Peyer's patch (tissue), 4 donors: ENCODE measurements at regions not wholly inside any gene's neighbourhood (a gene's known extent, or its start where the extent isn't known, plus 50 kb on each side); places are given as distances from the start of the nearest gene placed in this dataset.
A peak's percentile ranks its signal among the peaks of the same experiment; 100 is the strongest.

Experiments used
- DNase-seq, 3 donors: peaks; one replicate each; pipeline ENCODE4 v3.0.0-alpha.2; 2017 to 2019
- H3K27ac ChIP-seq, 4 donors: fragments of 200-600 bp; sonication (generic); one replicate each; pipeline ENCODE4 v1.5.1; 2016 to 2019
- H3K27me3 ChIP-seq, 2 donors: fragments of 200-600 bp; sonication (generic); one replicate each; pipeline ENCODE4 v1.5.1; 2019
- H3K36me3 ChIP-seq, 3 donors: fragments of 200-600 bp; sonication (generic); one replicate each; pipeline ENCODE4 v1.5.1; 2016 to 2019
- H3K4me1 ChIP-seq, 4 donors: fragments of 200-600 bp; sonication (generic); one replicate each; pipeline ENCODE4 v1.5.1; 2016 to 2019
- H3K4me3 ChIP-seq, 4 donors: fragments of 200-600 bp; sonication (generic); 1 replicate in 3 of 4; 2 replicates in 1 of 4; pipeline ENCODE4 v1.5.1; 2016 to 2019; ENCODE audit warnings: mild to moderate bottlenecking in 1 of 4
- H3K9me3 ChIP-seq, 4 donors: fragments of 200-600 bp; sonication (generic); one replicate each; pipeline ENCODE4 v1.5.1; 2016 to 2019; ENCODE audit warnings: mild to moderate bottlenecking in 1 of 4
- CTCF ChIP-seq, 6 experiments: fragments of 450-650 bp in 4 of 6; fragments of 200-600 bp in 2 of 6; sonication (generic) in 1 of 6; IDR thresholded peaks; one replicate each; pipeline ENCODE4 v1.5.1; 2017 to 2019; ENCODE audit warnings: antibody characterized with exemption in 6 of 6, mild to moderate bottlenecking in 3 of 6, moderate library complexity in 1 of 6
- POLR2A ChIP-seq, 2 donors: fragments of 450-650 bp; IDR thresholded peaks; one replicate each; pipeline ENCODE4 v1.5.1; 2017; ENCODE audit warnings: antibody characterized with exemption in 2 of 2, mild to moderate bottlenecking in 2 of 2, moderate library complexity in 2 of 2

DNA sequence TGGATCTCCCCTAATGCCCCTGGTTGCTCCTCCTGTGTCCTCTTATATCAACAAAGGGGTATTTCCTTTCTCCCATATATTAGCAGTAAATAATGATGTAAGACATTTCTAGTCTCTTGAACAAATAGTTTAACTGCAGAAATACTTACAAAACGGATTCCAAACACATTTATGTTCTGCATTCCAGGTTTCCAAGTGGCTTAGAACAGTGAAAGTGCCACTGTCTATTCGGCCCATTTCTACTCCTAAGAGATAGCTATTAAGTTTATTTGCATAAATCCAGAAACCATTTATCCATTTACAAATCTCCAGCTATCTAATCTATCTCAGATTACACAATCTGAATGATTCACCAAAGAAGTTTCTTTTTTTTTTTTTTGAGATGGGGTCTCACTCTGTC lies 55.8 kb upstream of the FRMD4B start:
- H3K27me3 ChIP-seq: no peaks in the 10 kb centered on the region
- no peak for DNase-seq
- no peaks in the 10 kb centered on the region for H3K36me3 ChIP-seq
- no peak overlapping the region for H3K27ac ChIP-seq
- H3K4me3 ChIP-seq: no peak overlapping the region
- no peaks in the 10 kb centered on the region for H3K9me3 ChIP-seq
- TF ChIP-seq POLR2A (IDR thresholded peaks at IDR 0.05): no peak
- no peak for TF ChIP-seq CTCF (IDR thresholded peaks at IDR 0.05)
- H3K4me1 ChIP-seq: no peaks in the 10 kb centered on the region

DNA sequence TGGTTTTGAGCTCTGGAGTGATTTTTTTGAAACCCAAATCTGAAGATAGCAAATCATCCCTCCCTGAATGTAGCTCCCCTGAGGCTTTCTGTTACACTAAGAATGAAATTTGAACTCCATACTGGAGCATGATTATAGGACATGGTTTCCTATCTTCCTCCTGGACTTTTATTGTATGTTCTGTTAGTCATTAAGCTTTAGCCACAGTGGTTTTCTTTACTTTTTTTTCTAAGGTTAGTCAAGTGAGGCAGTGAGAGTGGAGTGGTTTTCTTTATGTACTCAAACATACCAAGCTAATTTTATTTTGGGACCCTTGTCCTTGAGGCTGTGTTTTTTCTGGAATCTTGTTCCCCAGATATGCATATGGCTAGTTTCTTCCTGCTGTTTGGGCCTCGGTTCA lies 55.2 kb upstream of the FRMD4B start:
- Histone ChIP-seq H3K4me3 (no peak overlapping the region), H3K27me3 (no peaks in the 10 kb centered on the region), H3K27ac (no peak overlapping the region), H3K9me3 (no peaks in the 10 kb centered on the region), H3K4me1 (no peaks in the 10 kb centered on the region), H3K36me3 (no peaks in the 10 kb centered on the region)
- no peak for DNase-seq
- TF ChIP-seq CTCF (IDR thresholded peaks at IDR 0.05): no peak
- no peak for TF ChIP-seq POLR2A (IDR thresholded peaks at IDR 0.05)

DNA sequence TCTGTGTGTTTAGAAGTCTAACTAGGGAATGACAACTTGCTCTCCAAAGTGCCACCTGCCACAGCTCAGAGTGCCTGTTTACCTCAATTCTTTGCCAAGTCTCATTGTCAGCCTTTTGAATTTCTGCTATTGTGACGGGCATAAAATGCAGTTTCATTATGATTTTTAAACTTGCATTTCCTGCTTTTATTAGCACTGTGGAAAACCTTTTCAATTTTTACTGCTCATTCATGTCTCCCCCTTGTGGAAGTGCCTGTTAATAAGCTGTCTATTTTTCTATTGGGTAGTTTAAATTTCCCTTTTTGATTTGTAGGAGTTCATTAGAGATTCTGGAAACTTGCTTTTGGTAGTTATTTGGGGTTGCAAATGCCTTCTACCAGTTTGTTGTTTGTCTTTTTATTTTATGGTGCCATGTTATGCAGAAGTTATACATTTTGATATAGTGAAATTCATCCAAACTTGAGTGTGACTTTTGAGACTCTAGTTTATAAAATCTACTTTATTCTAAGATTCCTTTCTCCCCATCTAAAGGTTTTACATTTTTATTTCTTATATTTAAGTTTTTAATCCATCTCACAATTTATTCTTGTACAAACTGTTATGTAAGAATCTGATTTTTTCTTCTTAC lies 53.9 kb upstream of the FRMD4B start:
- H3K4me1 ChIP-seq: no peaks in the 10 kb centered on the region
- no peak for DNase-seq
- no peaks in the 10 kb centered on the region for H3K36me3 ChIP-seq
- no peak overlapping the region for H3K4me3 ChIP-seq
- H3K27me3 ChIP-seq: no peaks in the 10 kb centered on the region
- no peaks in the 10 kb centered on the region for H3K9me3 ChIP-seq
- TF ChIP-seq POLR2A (IDR thresholded peaks at IDR 0.05): no peak
- peak in 4 of 6 experiments; percentile 36 to 58 (median 55) for TF ChIP-seq CTCF (IDR thresholded peaks at IDR 0.05)
- no peak overlapping the region for H3K27ac ChIP-seq

DNA sequence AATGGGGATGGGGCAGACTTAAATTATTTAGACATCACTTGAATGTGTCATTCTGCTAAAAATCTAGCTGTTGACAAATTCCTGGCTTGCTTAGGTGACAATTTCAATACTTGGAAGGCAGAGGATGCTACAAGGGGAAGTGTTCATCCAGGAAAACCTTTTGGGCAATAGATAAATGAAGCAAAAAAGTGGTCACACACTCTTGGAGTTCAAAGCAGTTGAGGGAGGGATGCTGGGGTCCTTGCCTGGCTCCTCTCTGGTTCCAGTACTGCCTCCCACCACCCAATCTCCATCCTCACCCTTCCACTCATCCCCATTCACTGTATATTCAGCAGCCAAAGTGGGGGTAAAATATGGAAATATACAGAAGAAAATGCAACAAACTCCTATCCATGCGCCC lies 52.6 kb upstream of the FRMD4B start:
- DNase-seq: no peak
- Histone ChIP-seq H3K4me1 (no peaks in the 10 kb centered on the region), H3K9me3 (no peaks in the 10 kb centered on the region), H3K27me3 (no peaks in the 10 kb centered on the region), H3K36me3 (no peaks in the 10 kb centered on the region), H3K27ac (no peak overlapping the region), H3K4me3 (no peak overlapping the region)
- TF ChIP-seq POLR2A (IDR thresholded peaks at IDR 0.05): no peak
- no peak for TF ChIP-seq CTCF (IDR thresholded peaks at IDR 0.05)

DNA sequence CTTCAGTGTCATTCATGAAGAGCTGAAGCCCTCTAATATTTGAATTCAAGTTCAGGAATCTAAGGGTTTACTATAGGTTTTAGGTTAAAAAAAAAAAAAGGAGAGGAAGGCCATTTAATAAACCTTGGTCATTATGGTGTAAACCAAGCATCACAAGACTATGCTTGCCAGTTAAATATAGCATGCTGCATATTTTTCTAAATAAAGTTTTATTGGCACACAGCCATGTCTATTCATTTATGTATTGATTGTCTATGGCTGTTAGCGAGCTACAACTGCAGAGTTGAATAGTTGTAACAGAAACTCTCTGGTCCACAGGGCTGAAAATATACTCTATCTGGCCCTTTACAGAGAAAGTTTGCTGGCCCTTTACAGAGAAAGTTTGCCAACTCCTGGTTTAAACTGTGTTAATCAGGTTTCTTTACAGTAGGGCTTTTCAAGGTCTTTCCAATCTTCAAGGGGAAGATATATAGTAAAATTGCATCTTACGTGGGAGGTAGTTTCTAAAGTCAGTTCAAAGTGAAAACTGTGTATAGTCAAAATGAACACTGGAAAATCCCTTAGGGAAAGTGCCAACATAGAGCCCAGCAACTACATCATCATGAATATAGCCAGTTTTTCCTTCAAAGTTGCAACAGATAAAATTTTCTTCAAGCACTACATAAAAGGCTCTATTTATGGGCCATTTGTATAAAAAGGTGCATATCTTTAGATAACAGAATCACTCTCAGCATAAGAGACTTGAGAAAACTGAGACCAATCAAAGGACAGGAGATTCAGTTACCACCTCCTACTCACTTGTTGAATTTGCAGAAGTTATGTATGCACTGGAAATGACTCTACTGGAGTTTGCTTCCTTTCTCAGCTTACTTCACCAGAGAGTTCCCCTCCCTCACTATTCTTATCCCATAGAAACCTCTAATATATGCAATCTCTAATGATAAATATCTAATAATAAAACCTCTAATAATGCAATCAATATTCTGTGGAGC lies 49.7 kb upstream of the FRMD4B start:
- H3K4me1 ChIP-seq: no peaks in the 10 kb centered on the region
- H3K27me3 ChIP-seq: no peaks in the 10 kb centered on the region
- no peaks in the 10 kb centered on the region for H3K36me3 ChIP-seq
- no peaks in the 10 kb centered on the region for H3K9me3 ChIP-seq
- no peak overlapping the region for H3K4me3 ChIP-seq
- H3K27ac ChIP-seq: no peak overlapping the region
- DNase-seq: no peak
- TF ChIP-seq POLR2A (IDR thresholded peaks at IDR 0.05) (no peak), CTCF (IDR thresholded peaks at IDR 0.05) (no peak)
